ENCODE measurements at regions not wholly inside any gene's neighbourhood (a gene's known extent, or its start where the extent isn't known, plus 50 kb on each side); places are given as distances from the start of the nearest gene placed in this dataset.

GRCh38 chr2:38158378-38159118, 82.6 kb upstream of the CYP1B1 start:
- Mint-ChIP-seq H3K36me3 (ENCODE audit: insufficient read depth, unreplicated experiment) (no peaks in the 10 kb centered on the region), H3K27ac (ENCODE audit: unreplicated experiment) (no peak overlapping the region), H3K9me3 (ENCODE audit: unreplicated experiment) (no peaks in the 10 kb centered on the region), H3K4me3 (ENCODE audit: unreplicated experiment) (no peak overlapping the region), H3K27me3 (ENCODE audit: insufficient read depth, unreplicated experiment) (no peaks in the 10 kb centered on the region), H3K4me1 (ENCODE audit: low read depth, unreplicated experiment) (peaks cover 7% of the 10 kb centered on the region)
- Histone ChIP-seq H3K9me3 (no peaks in the 10 kb centered on the region), H3K4me3 (ENCODE audit: low read depth, low read length) (no peak overlapping the region), H3K27me3 (replicated peaks; ENCODE audit: control insufficient read depth, insufficient read depth, low read length) (no peaks in the 10 kb centered on the region), H3K4me1 (no peaks in the 10 kb centered on the region), H3K36me3 (ENCODE audit: control insufficient read depth, insufficient read depth, low read length) (no peaks in the 10 kb centered on the region)
- DNase-seq: no peak
- no TSS peak for BruUV-seq (replicated peaks)
- POLR2A ChIA-PET: no interaction called here
- no peak for TF ChIP-seq CTCF (IDR thresholded peaks at IDR 0.05; ENCODE audit: insufficient read depth in 1 of 2, low read depth in 1 of 2, low read length in 1 of 2, severe bottlenecking in 1 of 2, unreplicated experiment in 1 of 2)
- CTCF ChIA-PET: interaction anchor here (0.6 kb wide), 1 partner anchor 82 kb away, joined by 3 read pairs; no protein-coding TSS in a partner anchor
- intact Hi-C loops (cut with micrococcal nuclease; ENCODE audit: unreplicated experiment): no loop called here

GRCh38 chr2:38156436-38156835, 80.5 kb upstream of the CYP1B1 start:
- H3K4me1 Mint-ChIP-seq (ENCODE audit: low read depth, unreplicated experiment): no peaks in the 10 kb centered on the region
- Histone ChIP-seq H3K4me1 (no peaks in the 10 kb centered on the region), H3K36me3 (ENCODE audit: control insufficient read depth, insufficient read depth, low read length) (no peaks in the 10 kb centered on the region), H3K9me3 (no peaks in the 10 kb centered on the region), H3K4me3 (ENCODE audit: low read depth, low read length) (no peak overlapping the region), H3K27me3 (replicated peaks; ENCODE audit: control insufficient read depth, insufficient read depth, low read length) (no peaks in the 10 kb centered on the region)
- H3K27ac Mint-ChIP-seq (ENCODE audit: unreplicated experiment): no peak overlapping the region
- no peak for TF ChIP-seq CTCF (IDR thresholded peaks at IDR 0.05; ENCODE audit: insufficient read depth in 1 of 2, low read depth in 1 of 2, low read length in 1 of 2, severe bottlenecking in 1 of 2, unreplicated experiment in 1 of 2)
- H3K9me3 Mint-ChIP-seq (ENCODE audit: unreplicated experiment): no peaks in the 10 kb centered on the region
- POLR2A ChIA-PET: no interaction called here
- BruUV-seq (replicated peaks): no TSS peak
- H3K4me3 Mint-ChIP-seq (ENCODE audit: unreplicated experiment): no peak overlapping the region
- CTCF ChIA-PET: interaction anchor here (0.8 kb wide), 1 partner anchor 80 kb away, joined by 4 read pairs; no protein-coding TSS in a partner anchor
- intact Hi-C loops (cut with micrococcal nuclease; ENCODE audit: unreplicated experiment): no loop called here
- no peaks in the 10 kb centered on the region for H3K27me3 Mint-ChIP-seq (ENCODE audit: insufficient read depth, unreplicated experiment)
- no peaks in the 10 kb centered on the region for H3K36me3 Mint-ChIP-seq (ENCODE audit: insufficient read depth, unreplicated experiment)
- DNase-seq: no peak

GRCh38 chr2:38155015-38155414, 79.1 kb upstream of the CYP1B1 start:
- Histone ChIP-seq H3K36me3 (ENCODE audit: control insufficient read depth, insufficient read depth, low read length) (no peaks in the 10 kb centered on the region), H3K9me3 (no peaks in the 10 kb centered on the region), H3K27me3 (replicated peaks; ENCODE audit: control insufficient read depth, insufficient read depth, low read length) (no peaks in the 10 kb centered on the region), H3K4me1 (no peaks in the 10 kb centered on the region), H3K4me3 (ENCODE audit: low read depth, low read length) (no peak overlapping the region)
- no peak overlapping the region for H3K27ac Mint-ChIP-seq (ENCODE audit: unreplicated experiment)
- H3K4me1 Mint-ChIP-seq (ENCODE audit: low read depth, unreplicated experiment): no peaks in the 10 kb centered on the region
- BruUV-seq (replicated peaks): no TSS peak
- H3K36me3 Mint-ChIP-seq (ENCODE audit: insufficient read depth, unreplicated experiment): no peaks in the 10 kb centered on the region
- ChIA-PET POLR2A (no interaction called here), CTCF (no interaction called here)
- no peaks in the 10 kb centered on the region for H3K27me3 Mint-ChIP-seq (ENCODE audit: insufficient read depth, unreplicated experiment)
- TF ChIP-seq CTCF (IDR thresholded peaks at IDR 0.05; ENCODE audit: insufficient read depth in 1 of 2, low read depth in 1 of 2, low read length in 1 of 2, severe bottlenecking in 1 of 2, unreplicated experiment in 1 of 2): no peak
- no peak for DNase-seq
- H3K9me3 Mint-ChIP-seq (ENCODE audit: unreplicated experiment): no peaks in the 10 kb centered on the region
- no peak overlapping the region for H3K4me3 Mint-ChIP-seq (ENCODE audit: unreplicated experiment)
- intact Hi-C loops (cut with micrococcal nuclease; ENCODE audit: unreplicated experiment): no loop called here
